ENCODE measurements at regions not wholly inside any gene's neighbourhood (a gene's known extent, or its start where the extent isn't known, plus 50 kb on each side); places are given as distances from the start of the nearest gene placed in this dataset.

DNA sequence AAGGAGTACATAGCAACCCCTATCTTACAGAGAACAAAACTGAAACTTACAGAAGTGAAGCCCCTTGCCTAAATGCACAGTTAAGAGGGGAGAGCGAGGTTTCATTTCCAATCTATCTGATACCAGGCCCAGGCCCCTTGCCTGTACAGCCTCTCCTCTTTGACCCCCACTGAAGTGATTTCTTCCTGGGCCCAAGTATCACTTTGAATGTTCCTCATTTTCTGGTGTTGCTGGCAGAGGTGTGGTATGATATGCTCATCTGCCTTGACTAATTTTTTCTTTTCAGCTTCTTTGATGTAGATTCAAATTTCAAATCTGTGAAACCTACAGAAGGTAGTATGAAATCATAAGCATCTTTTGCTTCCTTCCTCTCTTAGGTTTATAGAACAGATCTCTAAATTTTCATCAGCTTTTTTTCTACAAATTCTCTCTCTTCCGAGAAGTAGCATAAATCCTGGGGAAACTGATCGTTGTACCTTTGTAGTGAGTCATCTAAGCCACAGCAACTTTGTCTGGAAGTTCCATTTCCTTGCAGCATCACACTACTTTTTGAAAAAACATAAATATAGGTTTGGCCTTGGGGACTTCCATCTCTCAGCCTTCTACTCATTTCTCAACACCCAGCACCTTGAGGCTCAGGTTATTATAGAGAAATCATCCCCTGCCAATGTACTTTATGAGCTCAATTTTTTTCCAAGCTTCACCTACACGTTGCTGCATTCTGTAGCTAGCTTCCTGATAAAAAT is 402.4 kb upstream of the PTGER4 start:
- TF ChIP-seq CTCF (conservative IDR thresholded peaks at IDR 0.05; ENCODE audit: low read depth, low read length) (no peak), EZH2 (IDR thresholded peaks at IDR 0.05; ENCODE audit: borderline replicate concordance, low read depth, low read length, poor library complexity, severe bottlenecking) (no peak)

All from A673 (cell line).